C1 segment of cervical spinal cord (tissue), 14 donors: ENCODE measurements at regions not wholly inside any gene's neighbourhood (a gene's known extent, or its start where the extent isn't known, plus 50 kb on each side); places are given as distances from the start of the nearest gene placed in this dataset.
"Not testable (repeated sequence)": the region's sequence is repeated elsewhere in the genome, so short reads cannot be mapped to it uniquely, and the experiment has no call there.

Source experiments
- DNase-seq, 14 donors: peaks; one replicate each; lab custom pipeline; 2025; lab: John Stamatoyannopoulos, UW

GRCh38 chr7:89401099-89401498 is 605.6 kb upstream of the TEX47 start:
- DNase-seq, result no peak

DNA sequence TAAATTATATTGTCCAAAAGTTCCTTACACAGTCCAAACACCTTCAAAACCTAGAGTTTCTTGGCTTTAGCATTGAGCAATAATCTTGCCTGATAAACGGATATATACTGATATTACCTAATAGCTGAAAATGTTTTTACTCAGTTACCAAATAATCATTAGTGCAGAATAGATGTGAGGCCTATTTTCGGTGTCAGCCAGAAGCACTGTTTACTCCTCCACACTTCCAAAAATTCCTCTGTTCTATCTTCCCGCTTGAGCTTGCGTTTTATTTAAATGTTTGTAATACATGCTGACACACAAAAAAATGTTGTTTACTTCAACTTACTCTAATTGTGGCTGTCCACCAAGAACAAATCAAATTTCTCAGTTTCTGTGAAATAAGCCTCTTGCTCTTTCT is 606.2 kb upstream of the TEX47 start:
- no peak for DNase-seq

DNA sequence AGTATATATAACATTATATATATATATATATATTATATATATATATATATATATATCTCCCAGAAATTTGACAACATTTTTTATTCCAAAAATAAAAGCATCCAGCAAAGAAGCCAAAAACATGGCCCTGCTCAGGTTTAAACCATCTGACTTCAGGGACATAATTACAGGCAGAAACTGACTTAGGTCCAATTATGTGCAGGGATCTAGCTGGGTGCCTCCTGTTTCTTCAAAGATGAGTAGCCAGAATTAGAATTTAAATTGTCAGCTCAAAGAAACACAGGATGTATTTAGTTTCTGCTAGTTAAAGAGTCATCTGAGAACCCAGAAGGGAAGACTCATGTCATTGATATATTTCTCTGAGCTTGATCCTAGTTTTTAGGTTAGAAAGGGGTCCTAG is 656.4 kb upstream of the TEX47 start:
- no peak for DNase-seq

DNA sequence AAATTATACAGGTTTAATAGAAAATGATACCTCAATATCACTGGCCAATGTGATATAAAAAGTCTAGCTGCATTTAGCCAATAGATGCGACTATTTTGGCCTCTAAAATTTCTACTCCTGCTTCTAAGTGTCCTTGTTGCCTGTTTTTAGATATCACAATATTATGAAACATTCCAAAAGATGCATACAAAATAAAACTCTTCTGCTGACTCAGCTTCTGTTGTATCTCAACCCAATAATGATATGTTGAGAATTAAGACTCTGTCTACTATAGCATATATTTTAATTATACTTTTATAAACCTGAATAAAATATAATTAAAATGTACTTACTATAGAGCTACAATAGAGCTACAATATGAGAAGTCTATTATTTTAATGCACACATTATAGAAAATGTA is 661.0 kb upstream of the TEX47 start:
- no peak for DNase-seq

DNA sequence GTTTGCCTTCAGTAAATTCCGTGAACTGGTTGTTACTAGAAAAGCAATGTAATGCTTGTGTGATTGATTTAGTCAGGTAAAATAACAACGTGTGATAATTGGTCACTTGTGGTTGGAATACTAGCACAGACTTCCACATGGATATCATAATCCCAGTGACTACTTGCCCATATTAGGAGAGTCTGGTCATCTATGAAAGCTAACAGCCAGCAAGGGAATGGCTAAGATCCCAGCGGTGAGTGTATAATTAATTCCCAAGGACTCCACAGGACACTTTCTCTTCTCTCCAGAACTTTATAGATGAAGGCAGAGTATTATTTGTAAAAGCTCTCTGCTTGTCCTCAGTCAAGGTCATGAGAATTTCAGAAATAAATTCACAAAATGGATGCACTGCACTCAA is 662.6 kb upstream of the TEX47 start:
- DNase-seq, result no peak

DNA sequence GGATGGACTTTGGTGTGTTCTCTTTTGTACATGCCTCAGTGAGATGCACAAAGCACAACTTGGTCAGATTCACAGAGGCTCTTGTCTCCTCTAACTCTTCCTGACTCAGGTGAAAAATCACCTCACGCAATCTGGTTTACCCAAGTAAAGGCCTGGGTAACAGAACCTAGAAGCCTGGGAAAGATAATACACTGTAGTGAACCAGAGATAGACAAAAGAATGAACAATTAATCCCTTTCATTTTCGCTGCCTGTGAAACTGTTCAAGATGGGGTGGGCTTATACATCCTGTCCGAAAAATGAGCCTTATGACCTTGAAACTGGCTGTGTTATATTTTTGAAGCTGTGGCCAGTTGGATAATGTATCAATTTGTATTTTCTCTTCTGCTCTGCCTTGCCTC is 678.9 kb upstream of the TEX47 start:
- no peak for DNase-seq

DNA sequence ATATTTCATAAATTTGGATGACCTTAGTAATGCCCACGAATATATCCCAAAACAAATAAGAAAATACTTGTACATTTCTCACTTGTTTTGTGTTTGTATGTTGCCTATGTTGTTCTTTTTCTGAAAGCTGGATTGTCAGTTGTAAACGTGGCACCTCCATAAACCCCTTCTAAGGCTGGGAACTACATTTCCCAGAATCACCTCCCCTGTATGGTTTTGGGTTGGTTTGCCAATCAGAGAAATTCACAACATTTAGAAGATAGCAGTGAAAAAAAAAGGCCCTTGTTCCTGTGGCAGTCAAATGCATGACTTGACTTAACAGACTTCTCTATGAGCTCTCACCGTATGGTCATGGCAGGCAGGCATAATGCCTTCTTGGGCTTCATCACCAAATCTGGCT is 676.3 kb upstream of the STEAP1 start:
- no peak for DNase-seq

DNA sequence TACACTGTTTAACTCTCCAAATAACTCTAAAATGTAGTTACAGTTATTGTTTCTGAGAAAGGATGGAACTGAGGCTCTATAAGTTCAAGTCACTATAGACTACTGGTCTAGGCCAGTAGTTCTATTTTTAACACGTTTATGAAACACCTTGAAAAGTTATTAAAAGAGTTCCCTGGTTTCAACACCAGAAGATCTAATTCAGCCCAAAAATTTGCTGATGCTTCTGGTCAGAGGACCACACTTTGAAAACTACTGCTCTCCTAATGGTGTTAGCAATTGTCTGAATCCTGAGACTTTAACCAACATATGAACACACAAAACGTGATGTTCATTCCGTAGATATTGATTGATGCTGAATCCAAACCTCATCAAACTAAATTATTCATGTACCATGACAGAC is 658.6 kb upstream of the STEAP1 start:
- no peak for DNase-seq

GRCh38 chr7:89500084-89500483 is 654.2 kb upstream of the STEAP1 start:
- DNase-seq, result no peak

GRCh38 chr7:89503281-89503680 is 651.0 kb upstream of the STEAP1 start:
- no peak for DNase-seq

DNA sequence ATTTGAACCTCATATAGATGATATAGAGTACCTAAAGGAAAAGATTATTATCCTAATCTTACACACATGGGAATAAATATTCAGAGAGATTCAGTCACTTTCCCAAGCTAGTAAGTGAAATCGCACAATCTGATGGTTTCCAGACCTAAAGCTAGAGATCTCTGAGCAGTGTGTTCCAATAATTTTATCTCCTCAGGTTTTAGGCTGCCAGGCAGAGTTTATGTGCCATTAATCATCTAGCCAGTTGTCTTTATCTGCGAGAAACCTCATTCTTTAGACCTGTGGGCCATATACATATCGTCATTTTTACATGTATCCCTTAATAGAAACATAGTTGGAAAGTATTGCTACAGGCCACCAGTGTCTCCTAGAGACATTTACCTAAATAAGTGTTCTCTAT is 647.2 kb upstream of the STEAP1 start:
- DNase-seq, result no peak

GRCh38 chr7:89511900-89512299 is 642.4 kb upstream of the STEAP1 start:
- no peak for DNase-seq

DNA sequence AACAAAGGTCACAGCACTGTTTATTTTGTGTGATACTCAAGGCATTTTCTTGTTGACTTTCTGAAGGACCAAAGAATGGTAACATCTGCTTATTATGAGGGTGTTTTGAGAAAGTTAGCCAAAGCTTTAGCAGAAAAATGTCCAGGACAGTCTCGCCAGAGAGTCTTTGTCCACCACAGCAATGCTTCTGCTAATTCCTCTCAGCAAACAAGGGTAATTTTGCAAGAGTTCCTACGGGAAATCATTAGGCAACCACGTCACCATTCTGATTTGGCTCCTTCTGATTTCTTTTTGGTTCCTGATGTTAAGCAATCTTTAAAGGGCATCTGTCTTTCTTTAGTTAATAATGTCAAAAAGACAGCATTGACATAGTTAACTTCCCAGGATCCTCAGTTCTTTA is 639.3 kb upstream of the STEAP1 start:
- DNase-seq, result no peak

DNA sequence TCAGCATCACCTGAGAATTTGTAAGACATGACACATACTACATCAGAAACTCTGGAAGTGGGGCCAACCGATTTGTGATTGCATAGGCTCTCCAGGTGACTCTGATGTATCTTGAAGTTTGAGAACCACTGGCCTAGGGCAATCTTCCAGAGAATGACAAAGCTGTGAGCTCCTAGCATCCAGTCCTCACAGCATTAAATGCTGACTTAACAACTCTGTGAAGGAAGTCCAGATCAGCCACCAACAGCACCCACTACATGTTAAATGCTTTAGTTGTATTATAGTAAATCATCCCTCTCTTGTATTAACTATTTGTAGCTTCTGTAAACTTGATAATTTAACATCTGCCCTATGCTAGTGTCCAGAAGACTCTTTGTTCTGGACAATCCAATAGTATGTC is 636.5 kb upstream of the STEAP1 start:
- no peak for DNase-seq

DNA sequence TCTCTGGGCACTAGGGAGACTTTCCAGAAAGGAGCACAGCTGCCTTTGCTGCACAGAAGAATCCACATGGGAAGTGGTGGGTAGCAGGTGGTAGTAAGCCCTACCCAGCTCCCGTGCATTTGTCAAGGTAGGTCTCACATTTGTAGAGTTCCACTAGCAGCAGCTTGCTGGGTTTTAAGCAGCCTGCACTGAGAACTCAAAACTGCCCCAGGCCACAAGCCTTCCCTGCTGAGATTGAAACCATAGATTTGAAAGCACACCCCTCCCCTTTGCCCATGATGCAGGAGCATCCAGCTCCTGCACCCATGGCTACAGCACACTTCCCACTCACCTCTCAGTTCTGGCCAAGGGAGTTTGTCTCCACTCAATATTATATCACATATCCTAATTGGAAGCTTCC is 604.5 kb upstream of the STEAP1 start:
- DNase-seq, result no peak

- no peak for DNase-seq
Measured at GRCh38 chr7:89554209-89554608, 600.1 kb upstream of the STEAP1 start.

DNA sequence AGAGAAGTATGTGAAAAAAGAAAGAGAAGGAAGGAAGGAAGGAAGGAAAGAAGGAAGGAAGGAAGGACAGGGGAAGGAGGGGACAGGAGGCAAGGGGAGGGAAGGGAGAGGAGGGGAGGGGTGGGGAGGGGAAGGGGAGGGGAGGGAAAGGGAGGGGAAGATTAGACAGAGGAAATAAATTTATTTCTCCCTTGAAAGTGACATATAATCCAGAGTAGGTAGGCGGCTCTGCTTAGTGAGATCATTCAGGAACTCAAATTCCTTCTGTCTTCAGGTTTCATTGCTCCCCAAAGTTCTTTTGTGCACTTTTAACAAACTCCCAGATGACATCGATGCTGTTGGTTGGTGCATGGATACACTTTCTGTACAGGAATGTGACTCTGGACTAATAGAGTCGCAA is 594.7 kb upstream of the STEAP1 start:
- no peak for DNase-seq

GRCh38 chr7:89563597-89563996 is 590.7 kb upstream of the STEAP1 start:
- no peak for DNase-seq

DNA sequence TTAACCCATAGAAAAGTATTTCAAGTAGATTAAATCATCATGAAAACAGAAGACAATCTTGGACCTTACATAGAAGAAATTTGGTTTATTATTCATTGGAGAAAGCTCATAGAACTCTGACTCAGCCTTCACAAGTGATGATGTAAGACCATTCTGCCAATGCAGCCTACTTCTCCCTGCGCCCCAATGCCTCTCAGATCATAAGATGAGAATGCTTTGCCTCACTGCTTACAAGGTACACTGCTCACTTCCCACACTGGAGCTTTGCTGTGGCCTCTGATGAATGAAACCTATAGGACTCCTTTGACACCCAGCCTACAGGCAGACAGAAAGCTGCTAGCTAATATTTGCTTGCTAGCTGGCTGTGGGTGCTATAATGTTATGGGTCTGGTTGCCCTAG is 569.4 kb upstream of the STEAP1 start:
- no peak for DNase-seq

DNA sequence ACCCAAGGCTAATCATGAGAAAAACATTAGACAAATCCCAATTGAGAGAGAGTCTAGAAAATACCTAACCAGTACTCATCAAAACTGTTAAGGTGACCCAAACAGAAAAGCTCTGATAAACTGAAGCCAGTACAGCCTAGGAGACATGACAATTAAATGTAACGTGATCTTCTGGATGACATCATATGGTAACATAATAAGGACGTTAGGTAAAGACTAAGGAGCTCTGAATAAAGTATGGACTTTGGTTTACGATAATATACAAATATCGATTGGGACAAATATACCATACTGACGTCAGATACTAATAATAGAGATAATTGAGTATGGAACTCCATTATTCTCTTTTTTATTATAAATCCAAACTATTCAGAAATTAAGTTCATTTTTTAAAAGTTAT is 561.1 kb upstream of the STEAP1 start:
- no peak for DNase-seq

DNA sequence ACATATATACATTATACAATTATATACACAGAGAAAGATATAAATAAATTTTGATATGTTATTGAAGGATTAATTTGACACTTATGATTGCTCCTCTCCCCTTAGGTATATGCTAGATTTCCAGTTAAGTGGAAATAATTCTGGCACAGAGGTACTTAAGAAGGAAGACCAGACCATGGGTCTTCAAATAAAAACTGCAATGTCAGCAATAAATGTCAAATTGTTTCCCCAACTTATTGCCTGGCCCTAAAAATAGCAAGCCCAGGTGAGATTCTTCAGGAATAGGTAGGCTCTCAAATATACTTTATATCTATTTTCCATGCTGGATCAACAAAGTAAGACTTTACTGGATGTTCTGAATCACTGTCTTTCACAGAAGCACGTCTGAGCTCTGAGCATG is 551.3 kb upstream of the STEAP1 start:
- no peak for DNase-seq

GRCh38 chr7:89605362-89605761 is 548.9 kb upstream of the STEAP1 start:
- DNase-seq, result peak in 1 of 14 donors; percentile 1

GRCh38 chr7:89606511-89606910 is 547.8 kb upstream of the STEAP1 start:
- no peak for DNase-seq

GRCh38 chr7:89607792-89608191 is 546.5 kb upstream of the STEAP1 start:
- DNase-seq, result no peak

- DNase-seq, result not testable (repeated sequence)
Measured at GRCh38 chr7:89616829-89617228, 537.4 kb upstream of the STEAP1 start.
